Liver (tissue), 8 donors: ENCODE measurements at regions not wholly inside any gene's neighbourhood (a gene's known extent, or its start where the extent isn't known, plus 50 kb on each side); places are given as distances from the start of the nearest gene placed in this dataset.

ENCODE experiments used
- DNase-seq: peaks from one replicate; pipeline ENCODE4 v3.0.0-alpha.2; 2017; ENCODE audit warnings: low spot score
- H3K27ac ChIP-seq, 2 donors: one replicate each; pipeline ENCODE4 v1.7.0; 2013; ENCODE audit warnings: inconsistent platforms in 2 of 2, low read length in 2 of 2, control low read depth in 1 of 2, low read depth in 1 of 2, mild to moderate bottlenecking in 1 of 2
- H3K27me3 ChIP-seq, 4 donors: one replicate each; pipeline versions ENCODE4 v1.6.1 to v1.7.0; 2013; ENCODE audit warnings: low read length in 3 of 4, inconsistent platforms in 1 of 4, mild to moderate bottlenecking in 1 of 4, moderate library complexity in 1 of 4; ENCODE audit not compliant: control insufficient read depth in 4 of 4, insufficient read depth in 4 of 4
- H3K36me3 ChIP-seq, 4 donors: one replicate each; pipeline versions ENCODE4 v1.6.1 to v1.7.0; 2013; ENCODE audit warnings: low read length in 3 of 4, mild to moderate bottlenecking in 3 of 4, low read depth in 1 of 4, moderate library complexity in 1 of 4; ENCODE audit not compliant: control insufficient read depth in 4 of 4, insufficient read depth in 3 of 4
- H3K4me1 ChIP-seq, 4 donors: one replicate each; pipeline versions ENCODE4 v1.6.1 to v1.7.0; 2013; ENCODE audit warnings: low read length in 3 of 4, mild to moderate bottlenecking in 3 of 4, moderate library complexity in 1 of 4; ENCODE audit not compliant: control insufficient read depth in 4 of 4, insufficient read depth in 4 of 4
- H3K4me3 ChIP-seq, 3 donors: one replicate each; pipeline versions ENCODE4 v1.6.1 to v1.7.0; 2013; ENCODE audit warnings: low read length in 3 of 3, control low read depth in 1 of 3, low read depth in 1 of 3, mild to moderate bottlenecking in 1 of 3
- H3K9ac ChIP-seq, 2 donors: one replicate each; pipeline ENCODE4 v1.7.0; 2013; ENCODE audit warnings: low read length in 2 of 2, mild to moderate bottlenecking in 2 of 2, moderate library complexity in 2 of 2, control low read depth in 1 of 2, low read depth in 1 of 2
- H3K9me3 ChIP-seq, 4 donors: one replicate each; pipeline versions ENCODE4 v1.6.1 to v1.7.0; 2013; ENCODE audit warnings: low read length in 3 of 4; ENCODE audit not compliant: control insufficient read depth in 4 of 4
- ATF3 ChIP-seq: IDR thresholded peaks from 2 replicates; pipeline ENCODE4 v1.6.1; 2016; ENCODE audit warnings: antibody characterized with exemption
- CTCF ChIP-seq: fragments of 150-350 bp; IDR thresholded peaks from 2 replicates; pipeline ENCODE4 v1.5.1; 2017; ENCODE audit warnings: improper control_type of control experiment, low read depth, low read length; ENCODE audit not compliant: missing input control
- EGR1 ChIP-seq, 2 donors: IDR thresholded peaks; 2 replicates each; pipeline ENCODE4 v1.6.1; 2016 to 2018; ENCODE audit warnings: antibody characterized with exemption in 2 of 2, low read depth in 2 of 2
- FOXA1 ChIP-seq: IDR thresholded peaks from 2 replicates; pipeline ENCODE4 v1.6.1; 2016; ENCODE audit warnings: antibody characterized with exemption
- FOXA2 ChIP-seq: IDR thresholded peaks from 2 replicates; pipeline ENCODE4 v1.6.1; 2016; ENCODE audit warnings: antibody characterized with exemption
- GABPA ChIP-seq, 2 donors: IDR thresholded peaks in 1 of 2; conservative IDR thresholded peaks in 1 of 2; 2 replicates each; pipeline ENCODE4 v1.6.1; 2016; ENCODE audit warnings: antibody characterized with exemption in 2 of 2, mild to moderate bottlenecking in 1 of 2, moderate library complexity in 1 of 2
- HNF4A ChIP-seq, 2 donors: conservative IDR thresholded peaks; 2 replicates each; pipeline ENCODE4 v1.6.1; 2016; ENCODE audit warnings: antibody characterized with exemption in 2 of 2, mild to moderate bottlenecking in 2 of 2
- HNF4G ChIP-seq: IDR thresholded peaks from 2 replicates; pipeline ENCODE4 v1.6.1; 2016; ENCODE audit warnings: antibody characterized with exemption
- JUND ChIP-seq, 2 donors: IDR thresholded peaks; 2 replicates each; pipeline ENCODE4 v1.6.1; 2016; ENCODE audit warnings: antibody characterized with exemption in 2 of 2
- MAX ChIP-seq: IDR thresholded peaks from 2 replicates; pipeline ENCODE4 v1.6.1; 2016; ENCODE audit warnings: antibody characterized with exemption
- NR2F2 ChIP-seq: IDR thresholded peaks from 2 replicates; pipeline ENCODE4 v1.6.1; 2016; ENCODE audit warnings: antibody characterized with exemption
- RAD21 ChIP-seq, 2 donors: IDR thresholded peaks; 2 replicates each; pipeline ENCODE4 v1.6.1; 2016; ENCODE audit warnings: antibody characterized with exemption in 2 of 2, mild to moderate bottlenecking in 2 of 2
- REST ChIP-seq: IDR thresholded peaks from 2 replicates; pipeline ENCODE4 v1.6.1; 2016; ENCODE audit warnings: antibody characterized with exemption, mild to moderate bottlenecking
- RXRA ChIP-seq, 2 donors: IDR thresholded peaks; 2 replicates each; pipeline ENCODE4 v1.6.1; 2017 to 2018; ENCODE audit warnings: antibody characterized with exemption in 2 of 2, mild to moderate bottlenecking in 1 of 2
- SP1 ChIP-seq: IDR thresholded peaks from 2 replicates; pipeline ENCODE4 v1.6.1; 2018; ENCODE audit warnings: antibody characterized with exemption, mild to moderate bottlenecking
- TAF1 ChIP-seq: conservative IDR thresholded peaks from 2 replicates; pipeline ENCODE4 v1.6.1; 2016; ENCODE audit warnings: antibody characterized with exemption, mild to moderate bottlenecking
- YY1 ChIP-seq: IDR thresholded peaks from 2 replicates; pipeline ENCODE4 v1.6.1; 2016; ENCODE audit warnings: antibody characterized with exemption, mild to moderate bottlenecking
- ZBTB33 ChIP-seq: IDR thresholded peaks from 2 replicates; pipeline ENCODE4 v1.6.1; 2016; ENCODE audit warnings: antibody characterized with exemption
- WGBS: extraction: QIAGEN DNeasy Blood & Tissue Kit; methylation state at CpG from one replicate; pipeline ENCODE4 v1.1.7; 2013; 5-methylcytosine and 5-hydroxymethylcytosine counted together
- donor health status: healthy.
- donor health status: healthy.
- donor health status: healthy.
- donor health status: healthy.
- donor health status: healthy.

- Histone ChIP-seq H3K9me3 (no peaks in the 10 kb centered on the region), H3K27ac (no peak overlapping the region), H3K4me1 (peaks cover 8 to 26% (median 16%) of the 10 kb centered on the region in 4 donors), H3K4me3 (no peak overlapping the region), H3K9ac (no peak overlapping the region), H3K27me3 (no peaks in the 10 kb centered on the region), H3K36me3 (no peaks in the 10 kb centered on the region)
- WGBS: 47% methylated on average over 1 of the region's 1 CpG
- TF ChIP-seq MAX: no peak
- no peak for DNase-seq
Measured at GRCh38 chr1:39117899-39118450, 86.5 kb upstream of the MACF1 start.

GRCh38 chr1:39122056-39122455 is 82.4 kb upstream of the MACF1 start:
- Histone ChIP-seq H3K4me3 (no peak overlapping the region), H3K27me3 (no peaks in the 10 kb centered on the region), H3K9ac (no peak overlapping the region), H3K27ac (no peak overlapping the region), H3K9me3 (no peaks in the 10 kb centered on the region), H3K36me3 (no peaks in the 10 kb centered on the region), H3K4me1 (peaks cover 0 to 10% (median 5%) of the 10 kb centered on the region in 4 donors)
- TF ChIP-seq HNF4G (no peak), NR2F2 (no peak), ATF3 (no peak), EGR1 (IDR thresholded peaks at IDR 0.05; ENCODE audit: low read depth in 2 of 2) (no peak), RAD21 (IDR thresholded peaks at IDR 0.05) (no peak), SP1 (no peak), CTCF (no peak), FOXA2 (no peak), RXRA (IDR thresholded peaks at IDR 0.05) (no peak), FOXA1 (no peak)
- 96% methylated on average over 6 of the region's 6 CpGs for WGBS
- no peak for DNase-seq

- DNase-seq: no peak
- no peaks in the 10 kb centered on the region for H3K27me3 ChIP-seq
- H3K9ac ChIP-seq: no peak overlapping the region
- no peak overlapping the region for H3K4me3 ChIP-seq
- H3K36me3 ChIP-seq: no peaks in the 10 kb centered on the region
- 90% methylated on average over 1 of the region's 1 CpG for WGBS
- H3K9me3 ChIP-seq: no peaks in the 10 kb centered on the region
- H3K4me1 ChIP-seq: peaks cover 0 to 10% (median 3%) of the 10 kb centered on the region in 4 donors
- no peak overlapping the region for H3K27ac ChIP-seq
- TF ChIP-seq RAD21 (IDR thresholded peaks at IDR 0.05): no peak
- no peak for TF ChIP-seq ZBTB33
- no peak for TF ChIP-seq SP1
- TF ChIP-seq REST: no peak
- TF ChIP-seq HNF4G: no peak
- no peak for TF ChIP-seq HNF4A (conservative IDR thresholded peaks at IDR 0.05)
- TF ChIP-seq MAX: no peak
- TF ChIP-seq TAF1: no peak
- TF ChIP-seq NR2F2: no peak
- no peak for TF ChIP-seq GABPA (IDR thresholded peaks at IDR 0.05 in 1 of 2, conservative IDR thresholded peaks at IDR 0.05 in 1 of 2)
- no peak for TF ChIP-seq EGR1 (IDR thresholded peaks at IDR 0.05; ENCODE audit: low read depth in 2 of 2)
- TF ChIP-seq FOXA2: no peak
- no peak for TF ChIP-seq JUND (IDR thresholded peaks at IDR 0.05)
- TF ChIP-seq CTCF: no peak
- no peak for TF ChIP-seq YY1
Measured at GRCh38 chr1:39124282-39124681, 80.2 kb upstream of the MACF1 start.
